Naive thymus-derived CD8-positive, alpha-beta T cell (primary cell): ENCODE measurements at regions not wholly inside any gene's neighbourhood (a gene's known extent, or its start where the extent isn't known, plus 50 kb on each side); places are given as distances from the start of the nearest gene placed in this dataset.

Experiments used
- ATAC-seq, 2 donors: fragments of 150-1000 bp; cut with Tn5 transposase in 1 of 2; sonication (Bioruptor Pico), chemical (Tn5 transposase) in 1 of 2; 1 replicate in 1 of 2; 2 replicates in 1 of 2; pipeline ENCODE4 v1.10.0; 2021; ENCODE audit warnings: mild to moderate bottlenecking in 2 of 2, moderate library complexity in 2 of 2
- POLR2A ChIA-PET: fragments of 350-600 bp; sonication (Branson Sonifier 250); formaldehyde crosslinking; loops from one replicate; lab custom pipeline; 2021; ENCODE audit warnings: antibody characterized with exemption; lab: Charles Lee
- DNase-seq, 10 donors: peaks; one replicate each; pipeline versions ENCODE4 v3.0.0 to v3.0.0-alpha.2; 2020 to 2022
- H3K27ac Mint-ChIP-seq, 10 donors: one replicate each; pipeline ENCODE4 v1.8.0; 2020 to 2022; ENCODE audit warnings: mild to moderate bottlenecking in 10 of 10, mixed read lengths in 10 of 10, moderate library complexity in 4 of 10, inconsistent platforms in 1 of 10
- H3K27me3 Mint-ChIP-seq, 5 donors: one replicate each; pipeline ENCODE4 v1.8.0; 2021 to 2022; ENCODE audit warnings: mixed read lengths in 5 of 5
- H3K36me3 Mint-ChIP-seq, 3 donors: one replicate each; pipeline ENCODE4 v1.8.0; 2020 to 2022; ENCODE audit warnings: mixed read lengths in 3 of 3, mild to moderate bottlenecking in 2 of 3, inconsistent platforms in 1 of 3
- H3K4me1 Mint-ChIP-seq, 4 donors: one replicate each; pipeline ENCODE4 v1.8.0; 2021 to 2022; ENCODE audit warnings: mixed read lengths in 4 of 4
- H3K4me3 Mint-ChIP-seq, 10 donors: one replicate each; pipeline ENCODE4 v1.8.0; 2020 to 2022; ENCODE audit warnings: mild to moderate bottlenecking in 10 of 10, mixed read lengths in 10 of 10, moderate library complexity in 6 of 10, inconsistent platforms in 1 of 10
- H3K9me3 Mint-ChIP-seq, 9 donors: one replicate each; pipeline ENCODE4 v1.8.0; 2020 to 2022; ENCODE audit warnings: mixed read lengths in 9 of 9, mild to moderate bottlenecking in 3 of 9, inconsistent platforms in 1 of 9, moderate library complexity in 1 of 9

DNA sequence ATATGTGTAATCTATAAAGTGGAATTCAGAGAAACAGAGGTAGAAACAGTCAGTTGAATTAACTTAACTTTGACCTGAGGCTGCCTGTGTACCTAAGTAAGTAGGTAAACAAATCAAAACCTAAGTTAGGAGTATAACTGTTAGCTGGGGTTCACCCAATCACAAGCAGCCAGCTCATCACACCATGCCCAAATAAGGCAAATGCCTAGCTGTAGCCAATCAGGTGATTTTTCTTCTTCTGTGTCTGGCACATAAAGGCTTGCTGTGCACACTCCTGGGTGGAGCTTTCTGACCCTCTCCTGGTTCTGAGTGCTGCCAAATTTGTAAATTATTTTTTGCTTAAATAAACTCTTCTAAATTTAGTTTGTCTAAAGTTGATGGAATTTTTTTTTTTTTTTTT, 54.7 kb upstream of the TRIM39 start:
- ATAC-seq (no peak), DNase-seq (no peak)
- Mint-ChIP-seq H3K4me3 (no peak overlapping the region), H3K36me3 (peaks cover 0 to 11% (median 2%) of the 10 kb centered on the region in 3 donors), H3K9me3 (peaks cover 0 to 33% (median 14%) of the 10 kb centered on the region in 9 donors), H3K27ac (no peak overlapping the region), H3K4me1 (no peaks in the 10 kb centered on the region), H3K27me3 (peaks cover 0 to 19% (median 8%) of the 10 kb centered on the region in 5 donors)
- POLR2A ChIA-PET = interaction anchor here (0.7 kb wide), 2 partner anchors 171 to 711 kb away, joined by 3 read pairs; no protein-coding TSS in a partner anchor

DNA sequence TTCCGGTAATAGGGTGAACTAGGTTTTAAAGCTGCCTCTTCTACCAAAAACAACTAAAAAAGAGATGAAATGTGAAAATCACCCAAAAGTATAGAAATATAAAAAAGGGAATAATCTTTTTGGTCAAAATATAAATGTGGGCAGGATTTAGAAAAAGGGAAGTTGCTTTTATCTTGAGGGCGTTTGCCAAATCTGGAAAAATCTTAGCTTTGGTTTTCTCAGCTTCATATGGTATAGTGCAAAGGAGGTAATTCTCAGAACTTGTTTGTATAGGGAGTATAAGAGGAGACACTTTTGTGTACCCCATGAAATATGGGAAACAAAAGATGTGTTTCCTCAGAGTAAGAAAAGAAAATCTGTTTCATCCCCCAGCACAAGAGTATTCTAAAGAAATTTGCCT, 54.2 kb upstream of the TRIM26 start:
- POLR2A ChIA-PET = no interaction called here
- no peak for DNase-seq

GRCh38 chr6:30265594-30265993, 52.4 kb upstream of the TRIM26 start:
- Mint-ChIP-seq H3K36me3 (peaks cover 0 to under 1% (median 0%) of the 10 kb centered on the region in 3 donors), H3K27ac (no peak overlapping the region), H3K9me3 (peaks cover 0 to 2% (median 0%) of the 10 kb centered on the region in 9 donors), H3K27me3 (peaks cover 0 to 11% (median 1%) of the 10 kb centered on the region in 5 donors), H3K4me1 (peaks cover 0 to 3% (median 0%) of the 10 kb centered on the region in 4 donors), H3K4me3 (no peak overlapping the region)
- POLR2A ChIA-PET = no interaction called here
- no peak for ATAC-seq
- no peak for DNase-seq

More for the DNA sequence above, 54.2 kb upstream of the TRIM26 start:
- Mint-ChIP-seq H3K9me3 (peaks cover 0 to 12% (median 5%) of the 10 kb centered on the region in 9 donors), H3K36me3 (peaks cover 0 to 7% (median 2%) of the 10 kb centered on the region in 3 donors), H3K4me1 (no peaks in the 10 kb centered on the region), H3K27me3 (peaks cover 0 to 16% (median 1%) of the 10 kb centered on the region in 5 donors), H3K27ac (no peak overlapping the region), H3K4me3 (no peak overlapping the region)
- no peak for ATAC-seq

- H3K9me3 Mint-ChIP-seq = peaks cover 0 to 2% (median 0%) of the 10 kb centered on the region in 9 donors
- H3K4me3 Mint-ChIP-seq = no peak overlapping the region
- no peak for ATAC-seq
- peaks cover 0 to 2% (median 0%) of the 10 kb centered on the region in 3 donors for H3K36me3 Mint-ChIP-seq
- H3K4me1 Mint-ChIP-seq = peaks cover 0 to 3% (median 2%) of the 10 kb centered on the region in 4 donors
- no peak for DNase-seq
- H3K27me3 Mint-ChIP-seq = peaks cover 0 to 13% (median 1%) of the 10 kb centered on the region in 5 donors
- no peak overlapping the region for H3K27ac Mint-ChIP-seq
- POLR2A ChIA-PET = no interaction called here
These were observed 52.0 kb upstream of the TRIM26 start for GRCh38 chr6:30265181-30265580.

GRCh38 chr6:30264743-30265142, 51.5 kb upstream of the TRIM26 start:
- no peak for DNase-seq
- no peak overlapping the region for H3K4me3 Mint-ChIP-seq
- no peaks in the 10 kb centered on the region for H3K9me3 Mint-ChIP-seq
- peaks cover 0 to 14% (median 1%) of the 10 kb centered on the region in 5 donors for H3K27me3 Mint-ChIP-seq
- H3K4me1 Mint-ChIP-seq = peaks cover 0 to 4% (median 2%) of the 10 kb centered on the region in 4 donors
- H3K36me3 Mint-ChIP-seq = peaks cover 0 to 2% (median 0%) of the 10 kb centered on the region in 3 donors
- no peak for ATAC-seq
- H3K27ac Mint-ChIP-seq = no peak overlapping the region
- POLR2A ChIA-PET = no interaction called here

DNA sequence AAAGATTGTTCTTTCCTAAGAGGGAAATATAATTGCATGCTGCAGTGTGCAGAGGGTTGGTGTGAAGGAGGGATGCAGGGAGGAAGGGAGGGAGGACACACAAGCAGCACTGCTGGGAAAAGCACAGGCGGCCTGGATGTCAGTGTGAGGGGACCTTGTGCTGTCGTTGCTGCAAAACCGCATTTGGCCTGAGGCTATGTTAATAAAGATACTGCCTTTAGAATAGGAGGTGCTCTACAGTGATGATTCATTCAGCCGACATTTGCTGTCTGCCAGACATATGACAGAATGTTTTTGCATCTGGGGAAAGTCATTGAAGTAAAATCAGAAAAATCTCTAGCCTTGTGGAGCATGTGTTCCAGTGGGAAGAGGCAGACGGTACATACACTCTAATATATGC, 50.5 kb upstream of the TRIM26 start:
- Mint-ChIP-seq H3K27me3 (peaks cover 0 to 18% (median 2%) of the 10 kb centered on the region in 5 donors), H3K4me1 (peaks cover 5 to 11% (median 9%) of the 10 kb centered on the region in 4 donors), H3K9me3 (no peaks in the 10 kb centered on the region), H3K36me3 (peaks cover 0 to 2% (median 0%) of the 10 kb centered on the region in 3 donors), H3K4me3 (no peak overlapping the region), H3K27ac (no peak overlapping the region)
- POLR2A ChIA-PET = no interaction called here
- DNase-seq (no peak), ATAC-seq (no peak)
